PC-9 (cell line): ENCODE measurements at regions not wholly inside any gene's neighbourhood (a gene's known extent, or its start where the extent isn't known, plus 50 kb on each side); places are given as distances from the start of the nearest gene placed in this dataset.

Experiments used
- CTCF ChIP-seq: fragments of 200-600 bp; sonication (generic); conservative IDR thresholded peaks from 2 replicates; pipeline ENCODE4 v1.6.1; 2017; ENCODE audit warnings: mixed run types, antibody characterized with exemption, mild to moderate bottlenecking, moderate library complexity
- EZH2 ChIP-seq: fragments of 200-600 bp; sonication (generic); IDR thresholded peaks from 2 replicates; pipeline ENCODE4 v1.8.0; 2017; ENCODE audit warnings: antibody characterized with exemption, low read depth

DNA sequence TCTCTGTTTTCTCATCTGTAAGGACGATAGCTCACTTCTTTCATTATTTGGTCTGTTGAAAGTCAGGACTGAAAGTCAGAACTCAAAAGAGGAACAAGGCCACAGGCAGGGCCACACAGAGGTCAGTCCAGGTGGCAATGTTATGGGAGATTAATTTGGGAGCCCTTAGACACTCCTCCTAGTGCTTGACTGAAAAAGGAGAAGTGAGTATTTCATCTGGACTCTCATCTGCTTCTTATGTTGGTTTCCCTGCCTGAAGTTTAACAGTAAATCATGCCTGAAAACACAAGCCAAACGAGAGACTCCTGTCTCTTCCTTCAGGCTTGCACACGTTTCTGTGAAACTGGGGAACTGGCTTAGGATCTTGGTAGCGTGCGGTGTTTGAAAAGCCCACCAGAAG is 248.5 kb downstream of the BUB3 start:
- TF ChIP-seq CTCF, result no peak
- no peak for TF ChIP-seq EZH2
